ENCODE measurements at regions not wholly inside any gene's neighbourhood (a gene's known extent, or its start where the extent isn't known, plus 50 kb on each side); places are given as distances from the start of the nearest gene placed in this dataset.
"Not testable (repeated sequence)": the region's sequence is repeated elsewhere in the genome, so short reads cannot be mapped to it uniquely, and the experiment has no call there.

- DNase-seq = no peak
These were observed 213.4 kb downstream of the PPP1R3A start for GRCh38 chr7:113705439-113705838.

- DNase-seq = peak; percentile 9
These were observed 220.1 kb downstream of the PPP1R3A start for GRCh38 chr7:113698556-113699220.

GRCh38 chr7:113694149-113694548 lies 224.7 kb downstream of the PPP1R3A start:
- DNase-seq = no peak

- DNase-seq = no peak
These were observed 234.6 kb downstream of the PPP1R3A start for GRCh38 chr7:113684165-113684564.

GRCh38 chr7:113677811-113678210 lies 241.0 kb downstream of the PPP1R3A start:
- no peak for DNase-seq

- no peak for DNase-seq
These were observed 253.9 kb downstream of the PPP1R3A start for GRCh38 chr7:113664867-113665266.

GRCh38 chr7:113659416-113659815 lies 259.4 kb downstream of the PPP1R3A start:
- no peak for DNase-seq

- no peak for DNase-seq
These were observed 261.2 kb downstream of the PPP1R3A start for GRCh38 chr7:113657603-113658002.

- no peak for DNase-seq
These were observed 266.3 kb downstream of the PPP1R3A start for GRCh38 chr7:113652501-113652900.

- DNase-seq = no peak
These were observed 269.3 kb downstream of the PPP1R3A start for GRCh38 chr7:113649556-113649955.

GRCh38 chr7:113639221-113639620 lies 279.6 kb downstream of the PPP1R3A start:
- DNase-seq = no peak

- DNase-seq = no peak
These were observed 281.9 kb downstream of the PPP1R3A start for GRCh38 chr7:113636727-113637421.

GRCh38 chr7:113635492-113635891 lies 283.3 kb downstream of the PPP1R3A start:
- DNase-seq = no peak

- DNase-seq = no peak
These were observed 285.7 kb downstream of the PPP1R3A start for GRCh38 chr7:113633073-113633472.

- no peak for DNase-seq
These were observed 289.6 kb downstream of the PPP1R3A start for GRCh38 chr7:113628948-113629847.

GRCh38 chr7:113625494-113626102 lies 293.2 kb downstream of the PPP1R3A start:
- no peak for DNase-seq

GRCh38 chr7:113622796-113623195 lies 296.0 kb downstream of the PPP1R3A start:
- DNase-seq = no peak

GRCh38 chr7:113610572-113610971 lies 308.2 kb downstream of the PPP1R3A start:
- no peak for DNase-seq

- DNase-seq = no peak
These were observed 310.0 kb downstream of the PPP1R3A start for GRCh38 chr7:113608782-113609181.

GRCh38 chr7:113606325-113606724 lies 312.5 kb downstream of the PPP1R3A start:
- DNase-seq = no peak

- DNase-seq = not testable (repeated sequence)
These were observed 318.4 kb downstream of the PPP1R3A start for GRCh38 chr7:113600428-113600827.

- not testable (repeated sequence) for DNase-seq
These were observed 325.4 kb downstream of the PPP1R3A start for GRCh38 chr7:113593455-113593854.

GRCh38 chr7:113592924-113593323 lies 325.9 kb downstream of the PPP1R3A start:
- not testable (repeated sequence) for DNase-seq

All from midbrain (tissue), 1 donor.